ENCODE measurements at regions not wholly inside any gene's neighbourhood (a gene's known extent, or its start where the extent isn't known, plus 50 kb on each side); places are given as distances from the start of the nearest gene placed in this dataset.

DNA sequence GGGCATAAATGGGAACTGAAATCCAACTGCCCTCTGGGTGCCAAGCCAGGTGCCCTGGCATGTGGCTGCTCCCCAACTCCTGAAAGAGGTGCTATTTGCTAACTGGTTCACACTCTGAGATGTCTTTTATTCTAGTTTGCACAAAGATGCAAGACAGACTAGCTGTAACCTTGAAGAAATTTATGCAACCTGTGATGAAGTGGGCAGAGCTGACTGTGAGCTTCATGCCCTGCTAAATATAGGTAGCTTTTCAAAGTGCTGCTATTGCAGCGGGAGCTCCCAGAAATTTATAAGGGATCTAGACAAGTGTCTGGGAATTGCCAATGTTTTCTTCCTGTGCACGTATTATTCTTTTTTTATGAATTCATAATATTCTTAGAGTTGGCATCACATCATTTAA lies 517.5 kb downstream of the RNF144B start (continued):
- TF ChIP-seq CHD7 (IDR thresholded peaks at IDR 0.05; ENCODE audit: insufficient replicate concordance, low read length): no peak
- no peak for TF ChIP-seq YY1 (IDR thresholded peaks at IDR 0.05; ENCODE audit: low read depth, low read length)

Measured in H1 (cell line).